T-helper 1 cell treated with Interleukin-12 subunit alpha and Interleukin-12 subunit beta and Interleukin-4 antibody, amounts not matched to agents 30 μg/mL and 1 μg/mL, for 36 hours (primary cell): ENCODE measurements at regions not wholly inside any gene's neighbourhood (a gene's known extent, or its start where the extent isn't known, plus 50 kb on each side); places are given as distances from the start of the nearest gene placed in this dataset.

ENCODE experiments used
- H3K27ac Mint-ChIP-seq: one replicate; pipeline ENCODE4 v1.8.0; 2021; ENCODE audit warnings: mild to moderate bottlenecking, mixed read lengths
- H3K27me3 Mint-ChIP-seq: one replicate; pipeline ENCODE4 v1.8.0; 2021; ENCODE audit warnings: low read depth, mixed read lengths
- H3K36me3 Mint-ChIP-seq: one replicate; pipeline ENCODE4 v1.8.0; 2021; ENCODE audit warnings: low read depth, mixed read lengths
- H3K4me1 Mint-ChIP-seq: one replicate; pipeline ENCODE4 v1.8.0; 2021; ENCODE audit warnings: low read depth, mixed read lengths
- H3K4me3 Mint-ChIP-seq: one replicate; pipeline ENCODE4 v1.8.0; 2021; ENCODE audit warnings: mild to moderate bottlenecking, moderate library complexity, mixed read lengths
- H3K9me3 Mint-ChIP-seq: one replicate; pipeline ENCODE4 v1.8.0; 2021; ENCODE audit warnings: mixed read lengths

- H3K36me3 Mint-ChIP-seq = no peaks in the 10 kb centered on the region
- H3K27me3 Mint-ChIP-seq = no peaks in the 10 kb centered on the region
- H3K9me3 Mint-ChIP-seq = no peaks in the 10 kb centered on the region
- H3K4me1 Mint-ChIP-seq = no peaks in the 10 kb centered on the region
- H3K4me3 Mint-ChIP-seq = no peak overlapping the region
- no peak overlapping the region for H3K27ac Mint-ChIP-seq
Observed at GRCh38 chr14:25178255-25178654, 128.3 kb upstream of the STXBP6 start.

GRCh38 chr14:25150934-25151790 lies 101.2 kb upstream of the STXBP6 start:
- no peaks in the 10 kb centered on the region for H3K9me3 Mint-ChIP-seq
- H3K4me3 Mint-ChIP-seq = no peak overlapping the region
- H3K27me3 Mint-ChIP-seq = peaks cover 3% of the 10 kb centered on the region
- H3K4me1 Mint-ChIP-seq = no peaks in the 10 kb centered on the region
- no peaks in the 10 kb centered on the region for H3K36me3 Mint-ChIP-seq
- H3K27ac Mint-ChIP-seq = no peak overlapping the region

- Mint-ChIP-seq H3K9me3 (no peaks in the 10 kb centered on the region), H3K4me3 (no peak overlapping the region), H3K27me3 (peaks cover 3% of the 10 kb centered on the region), H3K27ac (no peak overlapping the region), H3K36me3 (no peaks in the 10 kb centered on the region), H3K4me1 (no peaks in the 10 kb centered on the region)
Observed at GRCh38 chr14:25150401-25150800, 100.5 kb upstream of the STXBP6 start.

GRCh38 chr14:25140411-25140810 lies 90.5 kb upstream of the STXBP6 start:
- H3K4me1 Mint-ChIP-seq = no peaks in the 10 kb centered on the region
- no peaks in the 10 kb centered on the region for H3K36me3 Mint-ChIP-seq
- no peak overlapping the region for H3K27ac Mint-ChIP-seq
- H3K9me3 Mint-ChIP-seq = no peaks in the 10 kb centered on the region
- no peak overlapping the region for H3K4me3 Mint-ChIP-seq
- H3K27me3 Mint-ChIP-seq = no peaks in the 10 kb centered on the region

GRCh38 chr14:25136811-25137210 lies 86.9 kb upstream of the STXBP6 start:
- no peaks in the 10 kb centered on the region for H3K9me3 Mint-ChIP-seq
- peaks cover 3% of the 10 kb centered on the region for H3K4me1 Mint-ChIP-seq
- peaks cover 13% of the 10 kb centered on the region for H3K27me3 Mint-ChIP-seq
- no peak overlapping the region for H3K4me3 Mint-ChIP-seq
- no peaks in the 10 kb centered on the region for H3K36me3 Mint-ChIP-seq
- no peak overlapping the region for H3K27ac Mint-ChIP-seq

- Mint-ChIP-seq H3K27me3 (peaks cover 19% of the 10 kb centered on the region), H3K4me3 (no peak overlapping the region), H3K27ac (no peak overlapping the region), H3K4me1 (peaks cover 3% of the 10 kb centered on the region), H3K36me3 (no peaks in the 10 kb centered on the region), H3K9me3 (no peaks in the 10 kb centered on the region)
Observed at GRCh38 chr14:25134184-25134583, 84.2 kb upstream of the STXBP6 start.

- no peaks in the 10 kb centered on the region for H3K36me3 Mint-ChIP-seq
- peaks cover 19% of the 10 kb centered on the region for H3K27me3 Mint-ChIP-seq
- peaks cover 3% of the 10 kb centered on the region for H3K4me1 Mint-ChIP-seq
- H3K9me3 Mint-ChIP-seq = no peaks in the 10 kb centered on the region
- H3K4me3 Mint-ChIP-seq = no peak overlapping the region
- peak overlapping the region; percentile 8 for H3K27ac Mint-ChIP-seq
Observed at GRCh38 chr14:25132732-25133422, 82.9 kb upstream of the STXBP6 start.

GRCh38 chr14:25132094-25132493 lies 82.1 kb upstream of the STXBP6 start:
- no peaks in the 10 kb centered on the region for H3K36me3 Mint-ChIP-seq
- peaks cover 19% of the 10 kb centered on the region for H3K27me3 Mint-ChIP-seq
- H3K27ac Mint-ChIP-seq = no peak overlapping the region
- H3K4me1 Mint-ChIP-seq = peaks cover 3% of the 10 kb centered on the region
- H3K9me3 Mint-ChIP-seq = no peaks in the 10 kb centered on the region
- H3K4me3 Mint-ChIP-seq = no peak overlapping the region

GRCh38 chr14:25122843-25123242 lies 72.9 kb upstream of the STXBP6 start:
- Mint-ChIP-seq H3K36me3 (no peaks in the 10 kb centered on the region), H3K4me1 (no peaks in the 10 kb centered on the region), H3K9me3 (no peaks in the 10 kb centered on the region), H3K27ac (no peak overlapping the region), H3K4me3 (no peak overlapping the region), H3K27me3 (no peaks in the 10 kb centered on the region)

GRCh38 chr14:25122211-25122610 lies 72.3 kb upstream of the STXBP6 start:
- Mint-ChIP-seq H3K36me3 (no peaks in the 10 kb centered on the region), H3K9me3 (no peaks in the 10 kb centered on the region), H3K27me3 (no peaks in the 10 kb centered on the region), H3K4me3 (no peak overlapping the region), H3K4me1 (no peaks in the 10 kb centered on the region), H3K27ac (no peak overlapping the region)

GRCh38 chr14:25121337-25122129 lies 71.6 kb upstream of the STXBP6 start:
- no peaks in the 10 kb centered on the region for H3K9me3 Mint-ChIP-seq
- no peaks in the 10 kb centered on the region for H3K27me3 Mint-ChIP-seq
- H3K27ac Mint-ChIP-seq = no peak overlapping the region
- no peaks in the 10 kb centered on the region for H3K4me1 Mint-ChIP-seq
- H3K4me3 Mint-ChIP-seq = no peak overlapping the region
- no peaks in the 10 kb centered on the region for H3K36me3 Mint-ChIP-seq

GRCh38 chr14:25120261-25120660 lies 70.3 kb upstream of the STXBP6 start:
- H3K36me3 Mint-ChIP-seq = no peaks in the 10 kb centered on the region
- H3K27me3 Mint-ChIP-seq = no peaks in the 10 kb centered on the region
- no peaks in the 10 kb centered on the region for H3K4me1 Mint-ChIP-seq
- H3K4me3 Mint-ChIP-seq = no peak overlapping the region
- H3K9me3 Mint-ChIP-seq = no peaks in the 10 kb centered on the region
- no peak overlapping the region for H3K27ac Mint-ChIP-seq

GRCh38 chr14:25118671-25119070 lies 68.7 kb upstream of the STXBP6 start:
- no peaks in the 10 kb centered on the region for H3K4me1 Mint-ChIP-seq
- peaks cover 1% of the 10 kb centered on the region for H3K27me3 Mint-ChIP-seq
- no peaks in the 10 kb centered on the region for H3K9me3 Mint-ChIP-seq
- no peak overlapping the region for H3K27ac Mint-ChIP-seq
- no peak overlapping the region for H3K4me3 Mint-ChIP-seq
- H3K36me3 Mint-ChIP-seq = no peaks in the 10 kb centered on the region

- Mint-ChIP-seq H3K27ac (no peak overlapping the region), H3K4me3 (no peak overlapping the region), H3K4me1 (no peaks in the 10 kb centered on the region)
Observed at GRCh38 chr14:25117342-25117741, 67.4 kb upstream of the STXBP6 start.

More at GRCh38 chr14:25117342-25117741, 67.4 kb upstream of the STXBP6 start:
- Mint-ChIP-seq H3K9me3 (no peaks in the 10 kb centered on the region), H3K36me3 (no peaks in the 10 kb centered on the region), H3K27me3 (peaks cover 7% of the 10 kb centered on the region)
